Adrenal gland (tissue), 5 donors: ENCODE measurements at regions not wholly inside any gene's neighbourhood (a gene's known extent, or its start where the extent isn't known, plus 50 kb on each side); places are given as distances from the start of the nearest gene placed in this dataset.

ENCODE experiments used
- POLR2A ChIP-seq, 2 donors: fragments of 450-650 bp; IDR thresholded peaks; one replicate each; pipeline ENCODE4 v1.6.1; 2017; ENCODE audit warnings: antibody characterized with exemption in 2 of 2, mild to moderate bottlenecking in 2 of 2, moderate library complexity in 1 of 2
- TF ChIP-seq, protein P1 (sequence below), 6 experiments: fragments of 450-650 bp in 4 of 6; fragments of 200-600 bp in 2 of 6; sonication (generic) in 1 of 6; IDR thresholded peaks; 1 replicate in 5 of 6; 2 replicates in 1 of 6; pipeline versions ENCODE4 v1.5.1 to v1.8.0; 2016 to 2021; ENCODE audit warnings: antibody characterized with exemption in 6 of 6, mild to moderate bottlenecking in 2 of 6, moderate library complexity in 1 of 6
- donor health status: DM: no; HTN: no; CAD: no.

DNA sequence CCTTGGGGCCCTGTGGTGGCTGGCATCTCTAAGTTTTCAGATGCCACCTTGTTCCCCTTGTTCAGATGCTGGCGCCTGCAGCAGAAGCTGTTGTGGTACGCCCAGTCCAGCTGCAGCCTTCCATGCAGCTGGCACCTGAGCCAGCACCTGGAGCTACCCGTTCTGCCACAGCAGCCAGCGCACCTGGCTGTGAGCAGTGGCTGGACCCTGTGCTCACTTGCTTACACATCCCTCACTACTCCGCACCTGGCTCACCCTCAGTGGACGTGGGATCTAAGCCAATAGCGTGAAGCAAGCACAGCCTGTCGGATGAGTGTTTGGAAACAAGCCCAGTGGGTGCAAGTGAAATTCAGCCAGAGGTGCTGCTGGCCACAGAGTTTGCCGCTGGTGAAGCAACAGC, 607.5 kb upstream of the BCHE start:
- TF ChIP-seq, protein P1, sequence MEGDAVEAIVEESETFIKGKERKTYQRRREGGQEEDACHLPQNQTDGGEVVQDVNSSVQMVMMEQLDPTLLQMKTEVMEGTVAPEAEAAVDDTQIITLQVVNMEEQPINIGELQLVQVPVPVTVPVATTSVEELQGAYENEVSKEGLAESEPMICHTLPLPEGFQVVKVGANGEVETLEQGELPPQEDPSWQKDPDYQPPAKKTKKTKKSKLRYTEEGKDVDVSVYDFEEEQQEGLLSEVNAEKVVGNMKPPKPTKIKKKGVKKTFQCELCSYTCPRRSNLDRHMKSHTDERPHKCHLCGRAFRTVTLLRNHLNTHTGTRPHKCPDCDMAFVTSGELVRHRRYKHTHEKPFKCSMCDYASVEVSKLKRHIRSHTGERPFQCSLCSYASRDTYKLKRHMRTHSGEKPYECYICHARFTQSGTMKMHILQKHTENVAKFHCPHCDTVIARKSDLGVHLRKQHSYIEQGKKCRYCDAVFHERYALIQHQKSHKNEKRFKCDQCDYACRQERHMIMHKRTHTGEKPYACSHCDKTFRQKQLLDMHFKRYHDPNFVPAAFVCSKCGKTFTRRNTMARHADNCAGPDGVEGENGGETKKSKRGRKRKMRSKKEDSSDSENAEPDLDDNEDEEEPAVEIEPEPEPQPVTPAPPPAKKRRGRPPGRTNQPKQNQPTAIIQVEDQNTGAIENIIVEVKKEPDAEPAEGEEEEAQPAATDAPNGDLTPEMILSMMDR (IDR thresholded peaks at IDR 0.05): no peak
- no peak for TF ChIP-seq POLR2A (IDR thresholded peaks at IDR 0.05)
